GM10266 (cell line): ENCODE measurements at regions not wholly inside any gene's neighbourhood (a gene's known extent, or its start where the extent isn't known, plus 50 kb on each side); places are given as distances from the start of the nearest gene placed in this dataset.

Source experiments
- DNase-seq: peaks from one replicate; pipeline ENCODE4 v3.0.0; 2012; ENCODE audit errors: extremely low spot score
- CTCF ChIP-seq: IDR thresholded peaks from 2 replicates; pipeline ENCODE4 v1.5.1; 2012; ENCODE audit warnings: mild to moderate bottlenecking, low read depth; ENCODE audit not compliant: control insufficient read depth, insufficient read depth; ENCODE audit errors: missing control alignments

GRCh38 chr1:238474263-238474662, 583.5 kb upstream of the ZP4 start:
- no peak for TF ChIP-seq CTCF
- no peak for DNase-seq

GRCh38 chr1:238469146-238469631, 578.5 kb upstream of the ZP4 start:
- TF ChIP-seq CTCF = no peak
- no peak for DNase-seq

DNA sequence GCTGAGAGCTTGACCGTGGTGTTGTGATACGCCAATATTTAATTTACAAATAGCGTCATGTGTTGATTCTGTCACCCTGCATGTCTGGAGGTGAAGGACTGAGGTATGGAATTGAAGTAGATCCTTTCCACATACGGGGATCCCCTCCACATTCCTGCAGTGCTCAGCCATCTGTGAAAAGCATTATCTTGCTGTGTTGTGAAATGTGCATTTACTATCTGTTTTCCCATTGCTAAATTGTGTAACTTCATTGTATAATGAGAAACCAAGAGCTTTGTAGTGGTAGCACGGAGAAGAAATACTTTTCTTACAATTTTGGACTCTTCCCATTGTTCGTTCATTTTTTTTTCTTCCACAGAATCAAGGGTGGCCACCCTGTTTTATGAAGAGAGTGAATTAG, 577.3 kb upstream of the ZP4 start:
- no peak for TF ChIP-seq CTCF
- DNase-seq = no peak

DNA sequence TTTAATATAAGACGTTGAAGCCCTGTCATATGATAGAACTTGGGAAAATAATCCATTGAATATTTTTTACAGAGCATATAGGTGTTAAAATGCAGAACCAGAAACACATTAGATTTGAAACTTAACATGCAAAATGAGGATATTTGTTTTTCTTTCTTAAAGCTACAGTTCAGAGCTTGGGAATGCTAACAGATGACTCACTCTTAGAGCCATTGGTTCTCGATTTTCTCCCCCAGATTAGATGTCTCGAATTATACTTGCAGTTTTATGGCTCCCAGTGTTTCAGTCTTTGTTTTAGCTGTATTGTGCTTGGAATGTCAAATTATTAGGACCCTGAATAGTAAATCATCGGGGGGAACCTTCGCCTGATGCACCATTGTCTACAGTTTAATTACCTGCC, 575.7 kb upstream of the ZP4 start:
- no peak for DNase-seq
- TF ChIP-seq CTCF = no peak

DNA sequence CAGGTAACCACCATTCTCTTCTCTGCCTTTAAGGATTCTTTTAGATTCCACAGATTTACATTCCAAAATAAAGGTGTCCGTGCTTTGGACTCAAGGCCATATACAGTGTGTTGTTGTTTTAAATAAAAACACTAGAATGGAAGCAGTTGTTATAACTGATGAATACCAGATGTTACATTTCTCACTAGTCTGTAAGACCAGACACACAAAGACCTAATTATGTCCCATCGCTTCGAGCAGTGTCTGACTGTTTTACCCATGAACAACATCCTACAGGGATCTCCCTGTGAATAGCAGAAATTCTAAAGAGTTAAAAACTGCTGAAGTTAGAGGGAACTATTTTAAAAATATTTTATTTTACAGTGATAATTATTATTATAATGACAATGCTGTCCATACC, 574.7 kb upstream of the ZP4 start:
- no peak for TF ChIP-seq CTCF
- DNase-seq = no peak

DNA sequence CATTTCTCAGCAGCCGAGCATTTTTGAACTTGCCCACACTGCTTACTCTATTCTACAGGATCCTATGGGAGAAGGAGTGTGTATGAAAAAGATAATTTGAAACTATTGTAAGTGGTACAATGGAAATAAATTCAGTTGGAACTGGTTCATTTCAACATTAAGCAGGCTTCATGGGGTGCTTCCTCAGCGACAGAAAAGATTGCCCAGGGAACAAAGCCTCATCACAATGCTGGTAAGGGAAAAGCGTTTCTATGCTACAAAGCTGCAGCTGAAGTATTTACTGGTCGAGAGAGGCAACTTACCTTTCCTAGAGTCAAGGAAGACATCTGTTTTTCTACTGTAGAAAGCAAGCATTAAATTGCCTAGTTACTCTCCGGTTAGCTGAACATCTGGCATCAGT, 568.2 kb upstream of the ZP4 start:
- no peak for DNase-seq
- no peak for TF ChIP-seq CTCF

DNA sequence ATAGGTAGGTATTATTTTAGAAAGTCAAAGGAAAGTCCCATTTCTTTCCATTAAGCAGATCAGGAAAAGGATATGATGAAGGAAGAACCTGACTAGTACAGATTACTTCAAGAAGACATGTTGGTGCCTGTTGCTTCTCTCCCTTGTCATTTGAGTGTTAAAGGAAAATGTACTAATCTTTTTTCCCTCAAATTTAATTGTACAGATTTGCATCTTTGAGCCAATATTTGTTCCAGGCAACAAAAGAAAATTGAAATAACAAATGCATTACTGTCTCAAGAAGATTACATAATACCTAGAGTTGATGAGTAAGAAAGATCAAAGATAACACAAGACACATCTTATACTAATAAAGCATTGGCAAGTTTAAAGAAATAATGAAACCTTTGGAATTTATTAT, 566.9 kb upstream of the ZP4 start:
- no peak for TF ChIP-seq CTCF
- no peak for DNase-seq
